Body of pancreas (tissue), 4 donors: ENCODE measurements at regions not wholly inside any gene's neighbourhood (a gene's known extent, or its start where the extent isn't known, plus 50 kb on each side); places are given as distances from the start of the nearest gene placed in this dataset.

Experiments used
- POLR2A ChIP-seq, 3 donors: fragments of 450-650 bp; IDR thresholded peaks; one replicate each; pipeline ENCODE4 v1.6.1; 2016; ENCODE audit warnings: antibody characterized with exemption in 3 of 3, mild to moderate bottlenecking in 2 of 3
- TF ChIP-seq, protein P1 (sequence below), 7 experiments: fragments of 450-650 bp in 4 of 7; fragments of 200-600 bp in 3 of 7; sonication (generic) in 3 of 7; IDR thresholded peaks; one replicate each; pipeline ENCODE4 v1.5.1; 2016 to 2019; ENCODE audit warnings: antibody characterized with exemption in 7 of 7

DNA sequence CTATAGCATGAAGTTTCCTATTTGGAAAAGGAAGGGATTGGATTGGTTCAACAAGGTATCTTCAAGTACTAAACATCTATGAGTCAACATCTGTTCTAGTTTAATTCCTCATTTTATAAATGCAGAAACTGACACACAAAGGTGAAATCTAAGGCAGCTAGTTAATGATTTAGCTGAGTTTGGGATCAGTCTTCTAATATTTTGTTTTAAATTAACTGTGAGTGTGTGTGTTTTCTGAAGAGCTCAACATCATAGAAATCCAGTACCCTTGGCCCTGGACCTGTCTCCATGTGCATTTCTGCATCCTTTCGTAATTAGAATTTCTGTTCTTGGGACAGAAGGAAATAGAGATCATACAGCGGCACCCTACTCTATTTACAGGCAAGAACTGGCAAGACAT, 105.9 kb downstream of the RGS2 start:
- TF ChIP-seq, protein P1, sequence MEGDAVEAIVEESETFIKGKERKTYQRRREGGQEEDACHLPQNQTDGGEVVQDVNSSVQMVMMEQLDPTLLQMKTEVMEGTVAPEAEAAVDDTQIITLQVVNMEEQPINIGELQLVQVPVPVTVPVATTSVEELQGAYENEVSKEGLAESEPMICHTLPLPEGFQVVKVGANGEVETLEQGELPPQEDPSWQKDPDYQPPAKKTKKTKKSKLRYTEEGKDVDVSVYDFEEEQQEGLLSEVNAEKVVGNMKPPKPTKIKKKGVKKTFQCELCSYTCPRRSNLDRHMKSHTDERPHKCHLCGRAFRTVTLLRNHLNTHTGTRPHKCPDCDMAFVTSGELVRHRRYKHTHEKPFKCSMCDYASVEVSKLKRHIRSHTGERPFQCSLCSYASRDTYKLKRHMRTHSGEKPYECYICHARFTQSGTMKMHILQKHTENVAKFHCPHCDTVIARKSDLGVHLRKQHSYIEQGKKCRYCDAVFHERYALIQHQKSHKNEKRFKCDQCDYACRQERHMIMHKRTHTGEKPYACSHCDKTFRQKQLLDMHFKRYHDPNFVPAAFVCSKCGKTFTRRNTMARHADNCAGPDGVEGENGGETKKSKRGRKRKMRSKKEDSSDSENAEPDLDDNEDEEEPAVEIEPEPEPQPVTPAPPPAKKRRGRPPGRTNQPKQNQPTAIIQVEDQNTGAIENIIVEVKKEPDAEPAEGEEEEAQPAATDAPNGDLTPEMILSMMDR (IDR thresholded peaks at IDR 0.05): no peak
- no peak for TF ChIP-seq POLR2A (IDR thresholded peaks at IDR 0.05)
